ENCODE measurements at regions not wholly inside any gene's neighbourhood (a gene's known extent, or its start where the extent isn't known, plus 50 kb on each side); places are given as distances from the start of the nearest gene placed in this dataset.

- no peak overlapping the region for H3K23ac ChIP-seq (ENCODE audit: low read depth, low read length)
- intact Hi-C loops (cut with micrococcal nuclease) (no loop called here), in situ Hi-C loops (cut with MboI; ENCODE audit: low sequenced_read_pairs) (no loop called here), dilution Hi-C loops (cut with HindIII; ENCODE audit: low sequenced_read_pairs, unreplicated experiment) (no loop called here)
- ATAC-seq (ENCODE audit: low read depth): no peak
- CTCF ChIA-PET: no interaction called here
- no peak overlapping the region for H2AK9ac ChIP-seq (replicated peaks; ENCODE audit: low read depth, low read length, poor library complexity)
- no peak overlapping the region for H2BK120ac ChIP-seq (ENCODE audit: low read depth, low read length)
- H2AFZ ChIP-seq (replicated peaks; ENCODE audit: low read length, poor library complexity): no peak overlapping the region
- TF ChIP-seq CEBPB (IDR thresholded peaks at IDR 0.05; ENCODE audit: low read depth, low read length) (no peak), USF2 (IDR thresholded peaks at IDR 0.05; ENCODE audit: low read depth, low read length) (no peak), RCOR1 (IDR thresholded peaks at IDR 0.05; ENCODE audit: insufficient replicate concordance, low read length) (no peak), RAD21 (IDR thresholded peaks at IDR 0.05; ENCODE audit: low read length) (no peak), SMC3 (IDR thresholded peaks at IDR 0.05; ENCODE audit: low read depth, low read length) (no peak), CTCF (conservative IDR thresholded peaks at IDR 0.05; ENCODE audit: low read depth, low read length) (no peak)
- H3K14ac ChIP-seq (replicated peaks; ENCODE audit: low read depth, low read length): no peak overlapping the region
- H2BK15ac ChIP-seq (ENCODE audit: low read depth, low read length): no peak overlapping the region
- H4K5ac ChIP-seq (ENCODE audit: low read depth, low read length): no peak overlapping the region
- H3K27me3 ChIP-seq (ENCODE audit: control insufficient read depth, insufficient read depth, low read length): no peaks in the 10 kb centered on the region
- DNase-seq: no peak
- no peak overlapping the region for H2BK20ac ChIP-seq (ENCODE audit: low read depth, low read length)
- POLR2A ChIA-PET (ENCODE audit: unreplicated experiment): no interaction called here
- H3K18ac ChIP-seq (ENCODE audit: low read depth, low read length): no peak overlapping the region
- no peaks in the 10 kb centered on the region for H4K20me1 ChIP-seq (ENCODE audit: insufficient read depth, low read length)
- no peaks in the 10 kb centered on the region for H3K79me1 ChIP-seq (ENCODE audit: low read depth in 1 of 2, low read length in 2 of 2)
- no peaks in the 10 kb centered on the region for H3K4me1 ChIP-seq (ENCODE audit: control insufficient read depth, insufficient read depth, low read length)
- 60% methylated on average over 1 of the region's 4 CpGs; no CpG with 5 or more reads in 1 of the 2 experiments for WGBS, 2 experiments (ENCODE audit: extremely low coverage in 2 of 2, insufficient read length in 1 of 2)
- H3K9me1 ChIP-seq (ENCODE audit: insufficient read depth, low read length): no peaks in the 10 kb centered on the region
- no peak overlapping the region for H3K9ac ChIP-seq (ENCODE audit: low read depth, low read length)
- H3K56ac ChIP-seq (ENCODE audit: extremely low read depth, insufficient read depth, low read length): no peak overlapping the region
- H2BK5ac ChIP-seq (ENCODE audit: low read depth, low read length, poor library complexity, severe bottlenecking): no peak overlapping the region
- no peak overlapping the region for H3K4me3 ChIP-seq (ENCODE audit: insufficient read depth, low read depth, low read length)
- no peak overlapping the region for H3K27ac ChIP-seq (ENCODE audit: insufficient read depth, low read length)
- H4K91ac ChIP-seq (ENCODE audit: insufficient read depth, low read depth, low read length): no peak overlapping the region
- H3K9me3 ChIP-seq (ENCODE audit: control insufficient read depth, insufficient read depth, low read length): peaks cover 2% of the 10 kb centered on the region; the same call in 1 of the 2 replicates
- no peaks in the 10 kb centered on the region for H3K36me3 ChIP-seq (ENCODE audit: control insufficient read depth, insufficient read depth, low read length)
- no peak overlapping the region for H3K4me2 ChIP-seq (ENCODE audit: low read depth, low read length)
- no peak overlapping the region for H3K4ac ChIP-seq (ENCODE audit: low read depth, low read length)
- H2AK5ac ChIP-seq (ENCODE audit: low read depth, low read length): no peak overlapping the region
- BruUV-seq (replicated peaks): no TSS peak
- no peak overlapping the region for H4K8ac ChIP-seq (ENCODE audit: low read depth in 2 of 2, low read length in 2 of 2)
Measured at GRCh38 chr10:106311590-106311989, 852.9 kb downstream of the SORCS1 start.
